KMS-11 (cell line): ENCODE measurements at regions not wholly inside any gene's neighbourhood (a gene's known extent, or its start where the extent isn't known, plus 50 kb on each side); places are given as distances from the start of the nearest gene placed in this dataset.

Source experiments
- H2AFZ ChIP-seq: fragments of 200-600 bp; sonication (generic); 2 replicates; pipeline ENCODE4 v1.6.1; 2016; ENCODE audit warnings: antibody characterized with exemption, mixed run types, low read depth
- H3K27ac ChIP-seq: fragments of 200-600 bp; sonication (generic); 2 replicates; pipeline ENCODE4 v1.6.1; 2016; ENCODE audit warnings: mild to moderate bottlenecking, mixed run types
- H3K27me3 ChIP-seq: fragments of 200-600 bp; sonication (generic); 2 replicates; pipeline ENCODE4 v1.6.1; 2017; ENCODE audit warnings: mild to moderate bottlenecking, low read depth, mixed run types, moderate library complexity; ENCODE audit not compliant: insufficient read depth
- H3K36me3 ChIP-seq: fragments of 200-600 bp; sonication (generic); 2 replicates; pipeline ENCODE4 v1.6.1; 2017; ENCODE audit warnings: mild to moderate bottlenecking, mixed run types; ENCODE audit not compliant: insufficient read depth
- H3K4me1 ChIP-seq: fragments of 200-600 bp; sonication (generic); 2 replicates; pipeline ENCODE4 v1.6.1; 2016; ENCODE audit warnings: mild to moderate bottlenecking, low read depth, mixed run types; ENCODE audit not compliant: poor library complexity, severe bottlenecking
- H3K4me2 ChIP-seq: fragments of 200-600 bp; sonication (generic); 2 replicates; pipeline ENCODE4 v1.7.0; 2016; ENCODE audit warnings: mild to moderate bottlenecking, mixed run types
- H3K4me3 ChIP-seq: fragments of 200-600 bp; sonication (generic); IDR thresholded peaks from 2 replicates; pipeline ENCODE4 v1.6.1; 2017; ENCODE audit warnings: low read depth, low read length, mixed read lengths; ENCODE audit not compliant: insufficient read depth
- H3K79me2 ChIP-seq: fragments of 200-600 bp; sonication (generic); 2 replicates; pipeline ENCODE4 v1.6.1; 2016; ENCODE audit warnings: low read depth, mixed run types; ENCODE audit not compliant: insufficient read depth
- H3K9ac ChIP-seq: fragments of 200-600 bp; sonication (generic); 2 replicates; pipeline ENCODE4 v1.6.1; 2016; ENCODE audit warnings: mild to moderate bottlenecking, mixed run types
- H4K20me1 ChIP-seq: fragments of 200-600 bp; sonication (generic); 2 replicates; pipeline ENCODE4 v1.6.1; 2016; ENCODE audit warnings: mild to moderate bottlenecking, mixed run types; ENCODE audit not compliant: insufficient read depth
- TF ChIP-seq, protein P1 (sequence below): fragments of 200-600 bp; sonication (generic); conservative IDR thresholded peaks from 2 replicates; pipeline ENCODE4 v1.6.1; 2017; ENCODE audit warnings: low read depth, mild to moderate bottlenecking, antibody characterized with exemption, low read length, moderate library complexity, mixed read lengths

- Histone ChIP-seq H3K9ac (no peak overlapping the region), H3K4me2 (no peak overlapping the region), H3K4me3 (no peak overlapping the region), H3K27me3 (no peaks in the 10 kb centered on the region), H3K27ac (no peak overlapping the region), H3K79me2 (no peaks in the 10 kb centered on the region), H3K36me3 (no peaks in the 10 kb centered on the region), H4K20me1 (no peaks in the 10 kb centered on the region), H2AFZ (no peak overlapping the region), H3K4me1 (no peaks in the 10 kb centered on the region)
- TF ChIP-seq, protein P1, sequence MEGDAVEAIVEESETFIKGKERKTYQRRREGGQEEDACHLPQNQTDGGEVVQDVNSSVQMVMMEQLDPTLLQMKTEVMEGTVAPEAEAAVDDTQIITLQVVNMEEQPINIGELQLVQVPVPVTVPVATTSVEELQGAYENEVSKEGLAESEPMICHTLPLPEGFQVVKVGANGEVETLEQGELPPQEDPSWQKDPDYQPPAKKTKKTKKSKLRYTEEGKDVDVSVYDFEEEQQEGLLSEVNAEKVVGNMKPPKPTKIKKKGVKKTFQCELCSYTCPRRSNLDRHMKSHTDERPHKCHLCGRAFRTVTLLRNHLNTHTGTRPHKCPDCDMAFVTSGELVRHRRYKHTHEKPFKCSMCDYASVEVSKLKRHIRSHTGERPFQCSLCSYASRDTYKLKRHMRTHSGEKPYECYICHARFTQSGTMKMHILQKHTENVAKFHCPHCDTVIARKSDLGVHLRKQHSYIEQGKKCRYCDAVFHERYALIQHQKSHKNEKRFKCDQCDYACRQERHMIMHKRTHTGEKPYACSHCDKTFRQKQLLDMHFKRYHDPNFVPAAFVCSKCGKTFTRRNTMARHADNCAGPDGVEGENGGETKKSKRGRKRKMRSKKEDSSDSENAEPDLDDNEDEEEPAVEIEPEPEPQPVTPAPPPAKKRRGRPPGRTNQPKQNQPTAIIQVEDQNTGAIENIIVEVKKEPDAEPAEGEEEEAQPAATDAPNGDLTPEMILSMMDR: no peak
Observed at GRCh38 chr18:73645160-73645715, 502.4 kb downstream of the FBXO15 start.

DNA sequence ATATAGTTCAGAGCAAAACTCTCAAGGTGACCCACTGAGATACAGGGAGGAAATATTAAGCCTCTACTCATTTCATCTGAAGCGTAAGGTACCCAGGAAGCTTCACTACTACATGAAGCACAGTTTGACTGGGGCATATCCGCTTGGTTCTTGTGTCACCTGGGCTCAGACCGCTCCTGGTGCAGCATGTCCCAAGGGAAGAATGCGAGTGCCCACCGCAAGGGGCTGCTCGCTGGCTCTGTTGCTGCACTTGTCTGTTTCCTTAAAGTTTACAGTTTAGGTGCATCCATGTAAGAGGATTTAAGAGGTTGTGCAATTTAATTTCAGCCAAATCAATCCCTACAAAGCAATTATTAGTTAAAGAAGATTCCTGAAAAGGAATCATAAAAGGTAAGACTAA lies 507.8 kb downstream of the FBXO15 start:
- no peaks in the 10 kb centered on the region for H3K79me2 ChIP-seq
- no peaks in the 10 kb centered on the region for H4K20me1 ChIP-seq
- H2AFZ ChIP-seq: no peak overlapping the region
- TF ChIP-seq, protein P1: no peak
- no peaks in the 10 kb centered on the region for H3K36me3 ChIP-seq
- no peaks in the 10 kb centered on the region for H3K4me1 ChIP-seq
- H3K9ac ChIP-seq: no peak overlapping the region
- H3K27me3 ChIP-seq: no peaks in the 10 kb centered on the region
- H3K27ac ChIP-seq: no peak overlapping the region
- H3K4me3 ChIP-seq: no peak overlapping the region
- H3K4me2 ChIP-seq: no peak overlapping the region

- Histone ChIP-seq H3K4me1 (no peaks in the 10 kb centered on the region), H3K27me3 (no peaks in the 10 kb centered on the region), H4K20me1 (no peaks in the 10 kb centered on the region), H3K27ac (no peak overlapping the region), H3K4me2 (no peak overlapping the region), H3K79me2 (no peaks in the 10 kb centered on the region), H2AFZ (no peak overlapping the region), H3K4me3 (no peak overlapping the region), H3K9ac (no peak overlapping the region), H3K36me3 (no peaks in the 10 kb centered on the region)
- TF ChIP-seq, protein P1: no peak
Observed at GRCh38 chr18:73638709-73639108, 508.9 kb downstream of the FBXO15 start.

- no peak overlapping the region for H2AFZ ChIP-seq
- H3K4me1 ChIP-seq: no peaks in the 10 kb centered on the region
- TF ChIP-seq, protein P1: no peak
- no peak overlapping the region for H3K4me2 ChIP-seq
- no peaks in the 10 kb centered on the region for H3K79me2 ChIP-seq
- no peaks in the 10 kb centered on the region for H3K36me3 ChIP-seq
- H3K27ac ChIP-seq: no peak overlapping the region
- H3K9ac ChIP-seq: no peak overlapping the region
- no peak overlapping the region for H3K4me3 ChIP-seq
- no peaks in the 10 kb centered on the region for H4K20me1 ChIP-seq
- no peaks in the 10 kb centered on the region for H3K27me3 ChIP-seq
Observed at GRCh38 chr18:73636355-73636754, 511.3 kb downstream of the FBXO15 start.
